H9 (cell line): ENCODE measurements at regions not wholly inside any gene's neighbourhood (a gene's known extent, or its start where the extent isn't known, plus 50 kb on each side); places are given as distances from the start of the nearest gene placed in this dataset.

Source experiments
- DNase-seq: peaks from one replicate; pipeline ENCODE4 v3.0.0-alpha.2; 2017
- H2AFZ ChIP-seq: one replicate; pipeline ENCODE4 v1.6.1; 2013; ENCODE audit warnings: mild to moderate bottlenecking, low read length, control low read depth, moderate library complexity
- H2AK5ac ChIP-seq: 2 replicates; pipeline ENCODE4 v1.6.1; 2013; ENCODE audit warnings: low read length, control low read depth, mixed read lengths; ENCODE audit not compliant: insufficient read length
- H2BK120ac ChIP-seq: one replicate; pipeline ENCODE4 v1.6.1; 2013; ENCODE audit warnings: low read depth, mild to moderate bottlenecking, low read length, control low read depth, inconsistent platforms; ENCODE audit not compliant: poor library complexity, severe bottlenecking
- H2BK12ac ChIP-seq: 2 replicates; pipeline ENCODE4 v1.6.1; 2013; ENCODE audit warnings: low read length, control low read depth, mixed read lengths, low read depth; ENCODE audit not compliant: insufficient read length
- H2BK15ac ChIP-seq: 2 replicates; pipeline ENCODE4 v1.6.1; 2013; ENCODE audit warnings: low read depth, low read length, control low read depth
- H2BK20ac ChIP-seq: one replicate; pipeline ENCODE4 v1.6.1; 2013; ENCODE audit warnings: low read depth, mild to moderate bottlenecking, low read length, control low read depth, inconsistent platforms; ENCODE audit not compliant: poor library complexity, severe bottlenecking
- H2BK5ac ChIP-seq: 2 replicates; pipeline ENCODE4 v1.6.1; 2013; ENCODE audit warnings: low read length, control low read depth, mixed read lengths; ENCODE audit not compliant: insufficient read length
- H3K14ac ChIP-seq: 2 replicates; pipeline ENCODE4 v1.6.1; 2013; ENCODE audit warnings: low read length, control low read depth; ENCODE audit not compliant: insufficient read depth
- H3K18ac ChIP-seq: 2 replicates; pipeline ENCODE4 v1.6.1; 2013; ENCODE audit warnings: low read depth, mild to moderate bottlenecking, mixed read lengths, low read length, control low read depth; ENCODE audit not compliant: insufficient read length
- H3K23ac ChIP-seq: 2 replicates; pipeline ENCODE4 v1.6.1; 2013; ENCODE audit warnings: low read length, control low read depth, mixed read lengths, low read depth; ENCODE audit not compliant: insufficient read length
- H3K23me2 ChIP-seq: 2 replicates; pipeline ENCODE4 v1.6.1; 2013; ENCODE audit warnings: low read depth, mild to moderate bottlenecking, mixed read lengths, low read length, control low read depth; ENCODE audit not compliant: insufficient read length, poor library complexity, severe bottlenecking
- H3K27ac ChIP-seq: 2 replicates; pipeline ENCODE4 v1.5.1; 2013; ENCODE audit warnings: low read length, control low read depth, mixed read lengths, low read depth; ENCODE audit not compliant: insufficient read length
- H3K27me3 ChIP-seq: 2 replicates; pipeline ENCODE4 v1.6.1; 2013; ENCODE audit warnings: low read length, control low read depth, inconsistent platforms; ENCODE audit not compliant: insufficient read depth
- H3K4ac ChIP-seq: 2 replicates; pipeline ENCODE4 v1.6.1; 2013; ENCODE audit warnings: low read depth, mild to moderate bottlenecking, control low read depth, inconsistent platforms, low read length, moderate library complexity
- H3K4me1 ChIP-seq: 2 replicates; pipeline ENCODE4 v1.6.1; 2013; ENCODE audit warnings: low read length, control low read depth, inconsistent platforms; ENCODE audit not compliant: insufficient read depth
- H3K4me2 ChIP-seq: 2 replicates; pipeline ENCODE4 v1.6.1; 2013; ENCODE audit warnings: low read length, control low read depth, mixed read lengths; ENCODE audit not compliant: insufficient read length, insufficient read depth
- H3K56ac ChIP-seq: 2 replicates; pipeline ENCODE4 v1.6.1; 2013; ENCODE audit warnings: low read depth, mild to moderate bottlenecking, mixed read lengths, low read length, control low read depth; ENCODE audit not compliant: insufficient read length
- H3K79me1 ChIP-seq: 2 replicates; pipeline ENCODE4 v1.6.1; 2013; ENCODE audit warnings: low read depth, mild to moderate bottlenecking, moderate library complexity, low read length, control low read depth, inconsistent platforms; ENCODE audit not compliant: insufficient read depth, poor library complexity, severe bottlenecking
- H3K79me2 ChIP-seq: 2 replicates; pipeline ENCODE4 v1.6.1; 2013; ENCODE audit warnings: low read length, control low read depth, inconsistent platforms; ENCODE audit not compliant: insufficient read depth
- H3K9ac ChIP-seq: 2 replicates; pipeline ENCODE4 v1.6.1; 2013; ENCODE audit warnings: low read length, control low read depth, mixed read lengths; ENCODE audit not compliant: insufficient read length; ENCODE audit errors: extremely low read depth
- H3K9me3 ChIP-seq: one replicate; pipeline ENCODE4 v1.6.1; 2013; ENCODE audit warnings: low read depth, low read length, inconsistent platforms; ENCODE audit not compliant: control insufficient read depth
- H3T11ph ChIP-seq: one replicate; pipeline ENCODE4 v1.6.1; 2013; ENCODE audit warnings: mild to moderate bottlenecking, low read length, control low read depth, inconsistent platforms
- H4K20me1 ChIP-seq: one replicate; pipeline ENCODE4 v1.6.1; 2013; ENCODE audit not compliant: control insufficient read depth, insufficient read length, insufficient read depth
- H4K5ac ChIP-seq: 2 replicates; pipeline ENCODE4 v1.6.1; 2013; ENCODE audit warnings: low read depth, mild to moderate bottlenecking, mixed read lengths, low read length, control low read depth; ENCODE audit not compliant: insufficient read length
- H4K8ac ChIP-seq: replicated peaks from 2 replicates; pipeline ENCODE4 v1.6.1; 2013; ENCODE audit warnings: low read length, control low read depth, mixed read lengths, low read depth; ENCODE audit not compliant: insufficient read length
- H4K91ac ChIP-seq: 2 replicates; pipeline ENCODE4 v1.6.1; 2013; ENCODE audit warnings: low read depth, mild to moderate bottlenecking, moderate library complexity, mixed read lengths, low read length, control low read depth; ENCODE audit not compliant: insufficient read length
- H3K27ac Mint-ChIP-seq, 3 experiments: 2 replicates in 2 of 3; 3 replicates in 1 of 3; pipeline ENCODE4 v1.8.0; 2020 to 2021; ENCODE audit warnings: mixed read lengths in 3 of 3, mild to moderate bottlenecking in 1 of 3, moderate library complexity in 1 of 3
- H3K27me3 Mint-ChIP-seq: 2 replicates; pipeline ENCODE4 v1.8.0; 2021; ENCODE audit warnings: low read depth, mild to moderate bottlenecking, moderate library complexity, mixed read lengths
- H3K36me3 Mint-ChIP-seq, 3 experiments: 2 replicates in 2 of 3; 3 replicates in 1 of 3; pipeline ENCODE4 v1.8.0; 2020 to 2021; ENCODE audit warnings: low read depth in 3 of 3, mixed read lengths in 3 of 3; ENCODE audit not compliant: insufficient read depth in 1 of 3
- H3K4me1 Mint-ChIP-seq, 2 experiments: 2 replicates each; pipeline ENCODE4 v1.8.0; 2020; ENCODE audit warnings: mixed read lengths in 2 of 2
- H3K4me3 Mint-ChIP-seq, 2 experiments: 2 replicates in 1 of 2; 3 replicates in 1 of 2; pipeline ENCODE4 v1.8.0; 2020 to 2021; ENCODE audit warnings: mild to moderate bottlenecking in 2 of 2, mixed read lengths in 2 of 2, moderate library complexity in 1 of 2
- H3K9me3 Mint-ChIP-seq, 2 experiments: 2 replicates in 1 of 2; 3 replicates in 1 of 2; pipeline ENCODE4 v1.8.0; 2020; ENCODE audit warnings: mild to moderate bottlenecking in 2 of 2, mixed read lengths in 2 of 2, moderate library complexity in 1 of 2
- WGBS: extraction: QIAGEN DNeasy Blood & Tissue Kit; methylation state at CpG from one replicate; pipeline ENCODE4 v1.1.7; 2013; ENCODE audit warnings: missing lambda C conversion rate, low lambda C conversion rate, mixed read lengths; ENCODE audit not compliant: insufficient read length; ENCODE audit errors: extremely low coverage; 5-methylcytosine and 5-hydroxymethylcytosine counted together
- TF ChIP-seq, protein P1 (sequence below): fragments of 200-600 bp; sonication (generic); conservative IDR thresholded peaks from 3 replicates; pipeline ENCODE4 v1.8.0; 2021; ENCODE audit warnings: antibody characterized with exemption, mild to moderate bottlenecking

GRCh38 chr7:68862261-68862660, 736.0 kb upstream of the AUTS2 start:
- H3K79me1 ChIP-seq, result no peaks in the 10 kb centered on the region
- H3K9ac ChIP-seq, result no peak overlapping the region
- H3K27ac ChIP-seq, result no peak overlapping the region
- Mint-ChIP-seq H3K27me3 (no peaks in the 10 kb centered on the region; the same call in 1 of the 2 replicates), H3K4me3 (no peak overlapping the region), H3K4me1 (peaks cover 19 to 21% of the 10 kb centered on the region in 2 experiments), H3K27ac (peak overlapping the region in 1 of 3 experiments; percentile 22; a peak in 1 of 7 replicates), H3K9me3 (peaks cover 0 to 3% of the 10 kb centered on the region in 2 experiments; a peak in 2 of 5 replicates), H3K36me3 (no peaks in the 10 kb centered on the region; a peak in 1 of 7 replicates)
- no peak overlapping the region for H4K8ac ChIP-seq
- H3K4me2 ChIP-seq, result no peak overlapping the region
- no peak overlapping the region for H3K56ac ChIP-seq
- H2BK20ac ChIP-seq, result no peak overlapping the region
- WGBS, result no CpG with 5 or more reads among the region's 6 CpGs
- no peak overlapping the region for H4K91ac ChIP-seq
- no peak overlapping the region for H2BK15ac ChIP-seq
- peaks cover 3% of the 10 kb centered on the region; the same call in 1 of the 2 replicates for H3K4me1 ChIP-seq
- H4K5ac ChIP-seq, result no peak overlapping the region
- H2AK5ac ChIP-seq, result no peak overlapping the region
- no peaks in the 10 kb centered on the region for H3K27me3 ChIP-seq
- no peak overlapping the region for H3T11ph ChIP-seq
- H3K23ac ChIP-seq, result no peak overlapping the region
- H2BK5ac ChIP-seq, result no peak overlapping the region
- H3K18ac ChIP-seq, result no peak overlapping the region
- H4K20me1 ChIP-seq, result no peaks in the 10 kb centered on the region
- DNase-seq, result no peak
- H2BK12ac ChIP-seq, result no peak overlapping the region
- TF ChIP-seq, protein P1, sequence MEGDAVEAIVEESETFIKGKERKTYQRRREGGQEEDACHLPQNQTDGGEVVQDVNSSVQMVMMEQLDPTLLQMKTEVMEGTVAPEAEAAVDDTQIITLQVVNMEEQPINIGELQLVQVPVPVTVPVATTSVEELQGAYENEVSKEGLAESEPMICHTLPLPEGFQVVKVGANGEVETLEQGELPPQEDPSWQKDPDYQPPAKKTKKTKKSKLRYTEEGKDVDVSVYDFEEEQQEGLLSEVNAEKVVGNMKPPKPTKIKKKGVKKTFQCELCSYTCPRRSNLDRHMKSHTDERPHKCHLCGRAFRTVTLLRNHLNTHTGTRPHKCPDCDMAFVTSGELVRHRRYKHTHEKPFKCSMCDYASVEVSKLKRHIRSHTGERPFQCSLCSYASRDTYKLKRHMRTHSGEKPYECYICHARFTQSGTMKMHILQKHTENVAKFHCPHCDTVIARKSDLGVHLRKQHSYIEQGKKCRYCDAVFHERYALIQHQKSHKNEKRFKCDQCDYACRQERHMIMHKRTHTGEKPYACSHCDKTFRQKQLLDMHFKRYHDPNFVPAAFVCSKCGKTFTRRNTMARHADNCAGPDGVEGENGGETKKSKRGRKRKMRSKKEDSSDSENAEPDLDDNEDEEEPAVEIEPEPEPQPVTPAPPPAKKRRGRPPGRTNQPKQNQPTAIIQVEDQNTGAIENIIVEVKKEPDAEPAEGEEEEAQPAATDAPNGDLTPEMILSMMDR, result no peak
- H3K9me3 ChIP-seq, result no peaks in the 10 kb centered on the region
- H2BK120ac ChIP-seq, result no peak overlapping the region
- H3K79me2 ChIP-seq, result no peaks in the 10 kb centered on the region
- H3K4ac ChIP-seq, result no peak overlapping the region
- no peak overlapping the region for H3K14ac ChIP-seq
- no peaks in the 10 kb centered on the region for H3K23me2 ChIP-seq
- H2AFZ ChIP-seq, result no peak overlapping the region
